Uterus (tissue), 2 donors: ENCODE measurements at regions not wholly inside any gene's neighbourhood (a gene's known extent, or its start where the extent isn't known, plus 50 kb on each side); places are given as distances from the start of the nearest gene placed in this dataset.

ENCODE experiments used
- POLR2A ChIP-seq, 2 donors: fragments of 450-650 bp; IDR thresholded peaks; one replicate each; pipeline ENCODE4 v1.6.1; 2016; ENCODE audit warnings: antibody characterized with exemption in 2 of 2, mild to moderate bottlenecking in 1 of 2, moderate library complexity in 1 of 2
- TF ChIP-seq, protein P1 (sequence below), 4 experiments: fragments of 200-600 bp in 2 of 4; fragments of 450-650 bp in 2 of 4; sonication (generic) in 2 of 4; IDR thresholded peaks; one replicate each; pipeline ENCODE4 v1.5.1; 2016 to 2019; ENCODE audit warnings: antibody characterized with exemption in 4 of 4, mild to moderate bottlenecking in 2 of 4, moderate library complexity in 1 of 4

GRCh38 chr1:104807590-104807989, 1057.9 kb downstream of the AMY1C start:
- TF ChIP-seq, protein P1, sequence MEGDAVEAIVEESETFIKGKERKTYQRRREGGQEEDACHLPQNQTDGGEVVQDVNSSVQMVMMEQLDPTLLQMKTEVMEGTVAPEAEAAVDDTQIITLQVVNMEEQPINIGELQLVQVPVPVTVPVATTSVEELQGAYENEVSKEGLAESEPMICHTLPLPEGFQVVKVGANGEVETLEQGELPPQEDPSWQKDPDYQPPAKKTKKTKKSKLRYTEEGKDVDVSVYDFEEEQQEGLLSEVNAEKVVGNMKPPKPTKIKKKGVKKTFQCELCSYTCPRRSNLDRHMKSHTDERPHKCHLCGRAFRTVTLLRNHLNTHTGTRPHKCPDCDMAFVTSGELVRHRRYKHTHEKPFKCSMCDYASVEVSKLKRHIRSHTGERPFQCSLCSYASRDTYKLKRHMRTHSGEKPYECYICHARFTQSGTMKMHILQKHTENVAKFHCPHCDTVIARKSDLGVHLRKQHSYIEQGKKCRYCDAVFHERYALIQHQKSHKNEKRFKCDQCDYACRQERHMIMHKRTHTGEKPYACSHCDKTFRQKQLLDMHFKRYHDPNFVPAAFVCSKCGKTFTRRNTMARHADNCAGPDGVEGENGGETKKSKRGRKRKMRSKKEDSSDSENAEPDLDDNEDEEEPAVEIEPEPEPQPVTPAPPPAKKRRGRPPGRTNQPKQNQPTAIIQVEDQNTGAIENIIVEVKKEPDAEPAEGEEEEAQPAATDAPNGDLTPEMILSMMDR (IDR thresholded peaks at IDR 0.05): no peak
- TF ChIP-seq POLR2A (IDR thresholded peaks at IDR 0.05): no peak
